ENCODE measurements at regions not wholly inside any gene's neighbourhood (a gene's known extent, or its start where the extent isn't known, plus 50 kb on each side); places are given as distances from the start of the nearest gene placed in this dataset.
A peak's percentile ranks its signal among the peaks of the same experiment; 100 is the strongest.

DNA sequence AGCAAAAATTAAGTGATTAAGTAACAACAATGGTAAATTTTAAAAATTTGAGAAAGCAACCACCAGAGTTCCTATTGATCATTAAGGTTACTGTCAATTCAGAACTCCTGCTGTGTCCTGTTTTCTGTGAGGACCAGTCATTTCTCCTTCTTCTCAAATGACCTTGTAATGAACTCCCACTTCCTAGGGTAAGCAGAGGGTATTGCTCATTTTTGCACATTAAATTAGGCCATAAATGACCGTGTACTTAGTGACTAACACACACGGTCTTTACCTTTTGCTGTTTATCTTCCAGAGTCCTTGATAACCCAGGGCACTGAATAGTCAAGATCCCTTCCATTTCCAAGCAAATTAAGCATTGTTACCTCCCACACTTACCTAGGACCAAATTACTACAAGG is 227.5 kb upstream of the LYPLAL1 start:
- no peaks in the 10 kb centered on the region for H3K27me3 ChIP-seq
- TF ChIP-seq EP300 (IDR thresholded peaks at IDR 0.05) = no peak
- H3K36me3 ChIP-seq = no peaks in the 10 kb centered on the region
- H3K4me1 ChIP-seq (ENCODE audit: insufficient read depth) = no peaks in the 10 kb centered on the region
- H3K4me3 ChIP-seq = no peak overlapping the region
- no peaks in the 10 kb centered on the region for H3K9me3 ChIP-seq
- no peak for DNase-seq
- H3K27ac ChIP-seq = no peak overlapping the region
- intact Hi-C loops (cut with DNase I) = loop anchor here in 1 of 4 donors (10.0 kb wide), 1 partner anchor 309 kb away; no protein-coding TSS in a partner anchor
- WGBS, 3 donors = 89 to 92% (median 91%) methylated on average over 2 of the region's 2 CpGs

DNA sequence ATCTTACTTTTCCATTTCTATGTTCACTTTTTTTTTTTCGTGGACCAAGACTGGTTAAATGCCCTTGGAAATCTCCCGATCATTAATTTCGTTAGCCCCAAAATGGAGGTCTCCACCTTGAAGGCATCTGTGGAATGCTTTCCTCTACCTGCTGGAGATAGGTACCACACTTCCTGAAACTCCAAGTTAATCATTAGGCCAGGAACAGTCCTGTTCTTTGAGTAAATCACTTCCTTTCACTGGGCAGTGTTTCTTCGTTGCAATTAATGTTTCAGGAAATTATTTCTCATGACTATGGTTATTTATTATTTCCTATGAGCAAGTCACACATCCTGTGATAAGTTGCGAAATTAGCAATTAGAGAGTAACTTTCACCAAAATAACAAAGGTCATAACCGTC is 225.2 kb upstream of the LYPLAL1 start:
- TF ChIP-seq EP300 (IDR thresholded peaks at IDR 0.05) (no peak), POLR2A (IDR thresholded peaks at IDR 0.05) (no peak)
- TF ChIP-seq, protein P1, sequence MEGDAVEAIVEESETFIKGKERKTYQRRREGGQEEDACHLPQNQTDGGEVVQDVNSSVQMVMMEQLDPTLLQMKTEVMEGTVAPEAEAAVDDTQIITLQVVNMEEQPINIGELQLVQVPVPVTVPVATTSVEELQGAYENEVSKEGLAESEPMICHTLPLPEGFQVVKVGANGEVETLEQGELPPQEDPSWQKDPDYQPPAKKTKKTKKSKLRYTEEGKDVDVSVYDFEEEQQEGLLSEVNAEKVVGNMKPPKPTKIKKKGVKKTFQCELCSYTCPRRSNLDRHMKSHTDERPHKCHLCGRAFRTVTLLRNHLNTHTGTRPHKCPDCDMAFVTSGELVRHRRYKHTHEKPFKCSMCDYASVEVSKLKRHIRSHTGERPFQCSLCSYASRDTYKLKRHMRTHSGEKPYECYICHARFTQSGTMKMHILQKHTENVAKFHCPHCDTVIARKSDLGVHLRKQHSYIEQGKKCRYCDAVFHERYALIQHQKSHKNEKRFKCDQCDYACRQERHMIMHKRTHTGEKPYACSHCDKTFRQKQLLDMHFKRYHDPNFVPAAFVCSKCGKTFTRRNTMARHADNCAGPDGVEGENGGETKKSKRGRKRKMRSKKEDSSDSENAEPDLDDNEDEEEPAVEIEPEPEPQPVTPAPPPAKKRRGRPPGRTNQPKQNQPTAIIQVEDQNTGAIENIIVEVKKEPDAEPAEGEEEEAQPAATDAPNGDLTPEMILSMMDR (IDR thresholded peaks at IDR 0.05) = no peak
- 37 to 49% (median 48%) methylated on average over 6 of the region's 6 CpGs for WGBS, 3 donors
- H3K27me3 ChIP-seq = no peaks in the 10 kb centered on the region
- no peak overlapping the region for H3K4me3 ChIP-seq
- intact Hi-C loops (cut with DNase I) = loop anchor here in 1 of 4 donors (10.0 kb wide), 1 partner anchor 306 kb away; no protein-coding TSS in a partner anchor
- H3K27ac ChIP-seq = no peak overlapping the region
- no peaks in the 10 kb centered on the region for H3K36me3 ChIP-seq
- no peak for DNase-seq
- no peaks in the 10 kb centered on the region for H3K4me1 ChIP-seq (ENCODE audit: insufficient read depth)
- H3K9me3 ChIP-seq = no peaks in the 10 kb centered on the region

DNA sequence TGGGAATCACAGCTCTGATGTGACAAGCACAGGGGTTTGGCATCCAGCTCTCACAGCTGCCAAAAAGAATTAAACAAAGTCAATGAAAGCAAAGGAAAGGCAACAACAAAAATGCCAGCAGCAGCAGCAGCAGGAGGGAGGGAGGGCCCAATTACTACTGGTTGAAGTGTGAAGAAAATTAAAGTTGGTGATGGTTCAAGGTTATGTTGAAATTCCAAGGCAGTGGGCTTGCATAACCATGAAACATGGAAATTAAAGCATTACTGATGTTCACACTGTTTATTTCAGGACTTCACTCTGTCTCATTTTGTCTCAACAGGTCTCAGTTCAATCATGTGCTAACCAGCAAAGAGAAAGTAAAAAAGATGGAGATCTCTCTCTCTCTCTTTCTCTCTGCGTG is 220.3 kb upstream of the LYPLAL1 start:
- WGBS, 3 donors = 41 to 70% (median 50%) methylated on average over 1 of the region's 1 CpG
- Histone ChIP-seq H3K4me1 (ENCODE audit: insufficient read depth) (no peaks in the 10 kb centered on the region), H3K4me3 (no peak overlapping the region), H3K27ac (no peak overlapping the region), H3K9me3 (no peaks in the 10 kb centered on the region), H3K36me3 (no peaks in the 10 kb centered on the region), H3K27me3 (no peaks in the 10 kb centered on the region)
- DNase-seq = peak in 1 of 5 donors; percentile 15
- TF ChIP-seq EP300 (IDR thresholded peaks at IDR 0.05) (no peak), POLR2A (IDR thresholded peaks at IDR 0.05) (no peak)
- TF ChIP-seq, protein P1 (IDR thresholded peaks at IDR 0.05) = no peak
- intact Hi-C loops (cut with DNase I) = no loop called here

DNA sequence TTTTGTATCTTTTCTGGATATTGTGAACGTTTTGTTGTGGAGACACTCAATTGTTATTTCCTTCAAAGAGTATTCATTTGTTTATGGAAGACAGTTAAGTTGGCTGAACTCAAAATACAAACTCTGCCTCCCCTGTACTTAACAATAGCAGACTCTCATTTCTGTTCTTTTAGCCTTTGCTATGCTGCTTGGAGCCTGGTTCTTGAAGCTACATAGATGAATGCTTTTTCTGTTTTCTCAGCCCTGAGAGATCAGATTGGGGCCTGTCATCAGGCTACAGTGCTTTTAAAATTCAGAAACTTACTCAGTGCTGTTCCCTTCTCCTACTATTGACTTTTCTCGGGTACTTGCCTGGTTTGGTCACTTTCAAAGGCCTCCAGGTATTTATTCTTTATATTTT is 215.7 kb upstream of the LYPLAL1 start:
- no peaks in the 10 kb centered on the region for H3K27me3 ChIP-seq
- no peaks in the 10 kb centered on the region for H3K9me3 ChIP-seq
- no peak for DNase-seq
- H3K27ac ChIP-seq = no peak overlapping the region
- intact Hi-C loops (cut with DNase I) = no loop called here
- H3K36me3 ChIP-seq = no peaks in the 10 kb centered on the region
- no peak for TF ChIP-seq POLR2A (IDR thresholded peaks at IDR 0.05)
- TF ChIP-seq EP300 (IDR thresholded peaks at IDR 0.05) = no peak
- TF ChIP-seq, protein P1 (IDR thresholded peaks at IDR 0.05) = no peak
- no peaks in the 10 kb centered on the region for H3K4me1 ChIP-seq (ENCODE audit: insufficient read depth)
- H3K4me3 ChIP-seq = no peak overlapping the region
- WGBS, 3 donors = 47 to 56% (median 54%) methylated on average over 2 of the region's 2 CpGs

DNA sequence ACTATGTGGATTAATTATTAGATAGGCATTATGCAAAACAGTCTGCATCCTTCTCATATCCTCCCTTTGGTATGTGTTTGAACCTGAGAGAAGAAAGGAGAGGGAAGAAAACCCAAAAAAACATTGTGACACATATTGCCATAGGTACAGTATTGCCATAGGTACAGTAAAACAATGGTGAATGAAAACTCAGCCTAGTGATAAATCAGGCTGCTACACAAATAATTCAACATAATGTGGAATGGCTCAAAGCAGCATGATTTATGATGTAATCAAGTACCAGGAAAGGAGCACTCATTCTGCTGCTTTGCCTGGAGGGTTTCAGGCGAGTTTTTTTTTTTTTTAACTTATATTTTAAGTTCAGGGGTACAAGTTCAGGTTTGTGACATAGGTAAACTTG is 213.9 kb upstream of the LYPLAL1 start:
- WGBS, 3 donors = 91 to 98% (median 93%) methylated on average over 1 of the region's 1 CpG
- DNase-seq = no peak
- Histone ChIP-seq H3K27me3 (no peaks in the 10 kb centered on the region), H3K4me1 (ENCODE audit: insufficient read depth) (no peaks in the 10 kb centered on the region), H3K4me3 (no peak overlapping the region), H3K36me3 (no peaks in the 10 kb centered on the region), H3K9me3 (no peaks in the 10 kb centered on the region), H3K27ac (no peak overlapping the region)
- no peak for TF ChIP-seq POLR2A (IDR thresholded peaks at IDR 0.05)
- TF ChIP-seq EP300 (IDR thresholded peaks at IDR 0.05) = no peak
- TF ChIP-seq, protein P1 (IDR thresholded peaks at IDR 0.05) = no peak
- intact Hi-C loops (cut with DNase I) = loop anchor here in 1 of 4 donors (2.0 kb wide), 1 partner anchor 33 kb away; no protein-coding TSS in a partner anchor

Measured in ovary (tissue), 7 donors.